ENCODE measurements at regions not wholly inside any gene's neighbourhood (a gene's known extent, or its start where the extent isn't known, plus 50 kb on each side); places are given as distances from the start of the nearest gene placed in this dataset.
"Not testable (repeated sequence)": the region's sequence is repeated elsewhere in the genome, so short reads cannot be mapped to it uniquely, and the experiment has no call there.

GRCh38 chr9:86611534-86611933 lies 257.3 kb upstream of the TUT7 start:
- not testable (repeated sequence) for TF ChIP-seq CTCF (IDR thresholded peaks at IDR 0.05; ENCODE audit: poor library complexity); EZH2 (IDR thresholded peaks at IDR 0.05; ENCODE audit: borderline replicate concordance)

All from hepatocyte (in vitro differentiated cells).